NCI-H2196 (cell line): ENCODE measurements at regions not wholly inside any gene's neighbourhood (a gene's known extent, or its start where the extent isn't known, plus 50 kb on each side); places are given as distances from the start of the nearest gene placed in this dataset.

Experiments
- DNase-seq: peaks from one replicate; lab custom pipeline; 2025; ENCODE audit not compliant: unreplicated experiment; lab: John Stamatoyannopoulos, UW

DNA sequence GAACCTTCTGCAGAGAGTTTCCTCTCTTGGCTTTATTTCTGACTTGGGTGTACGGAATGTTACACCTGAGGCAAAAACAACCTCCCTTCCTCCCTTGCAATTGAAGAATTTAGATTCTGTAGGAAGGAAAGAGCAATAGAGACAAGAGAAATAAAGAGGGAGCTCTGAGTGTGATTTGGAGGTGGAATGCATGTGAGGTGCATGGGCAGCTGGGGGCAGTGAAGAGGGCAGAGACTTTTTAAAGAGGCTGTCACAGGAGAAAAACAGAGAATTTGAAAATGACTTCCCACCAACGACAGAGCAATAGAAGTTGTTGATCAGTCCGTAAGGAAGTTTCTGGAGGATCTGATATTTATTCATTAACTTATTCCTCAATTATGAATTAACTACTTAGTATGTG is 172.0 kb upstream of the B3GALT2 start:
- no peak for DNase-seq

GRCh38 chr1:193356249-193356648 is 169.8 kb upstream of the B3GALT2 start:
- no peak for DNase-seq

GRCh38 chr1:193355626-193356025 is 169.2 kb upstream of the B3GALT2 start:
- DNase-seq, result no peak

GRCh38 chr1:193355178-193355577 is 168.8 kb upstream of the B3GALT2 start:
- no peak for DNase-seq

- DNase-seq, result no peak
These were observed 162.5 kb upstream of the B3GALT2 start for GRCh38 chr1:193348769-193349535.

- no peak for DNase-seq
These were observed 161.8 kb upstream of the B3GALT2 start for GRCh38 chr1:193348091-193348768.

GRCh38 chr1:193346085-193346484 is 159.7 kb upstream of the B3GALT2 start:
- DNase-seq, result no peak

DNA sequence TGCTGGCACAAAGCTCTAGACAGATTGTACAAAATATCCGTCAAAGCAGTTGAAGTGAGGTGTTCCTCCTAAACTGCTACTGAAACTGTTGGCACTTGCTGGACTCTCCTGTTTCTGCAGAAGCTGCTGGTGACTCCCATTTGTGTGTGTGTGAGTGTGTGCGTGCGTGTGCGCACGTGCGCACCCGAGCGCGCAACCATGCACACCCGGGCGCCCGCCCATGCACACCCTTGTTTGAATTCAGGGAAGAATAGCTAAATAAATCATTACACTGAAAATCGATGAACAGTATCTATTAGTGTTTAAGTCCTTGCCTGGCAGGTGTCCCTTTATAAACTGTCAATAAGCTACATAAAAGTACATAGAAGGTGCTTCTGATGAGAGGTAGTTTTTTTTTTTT is 156.4 kb upstream of the B3GALT2 start:
- no peak for DNase-seq

DNA sequence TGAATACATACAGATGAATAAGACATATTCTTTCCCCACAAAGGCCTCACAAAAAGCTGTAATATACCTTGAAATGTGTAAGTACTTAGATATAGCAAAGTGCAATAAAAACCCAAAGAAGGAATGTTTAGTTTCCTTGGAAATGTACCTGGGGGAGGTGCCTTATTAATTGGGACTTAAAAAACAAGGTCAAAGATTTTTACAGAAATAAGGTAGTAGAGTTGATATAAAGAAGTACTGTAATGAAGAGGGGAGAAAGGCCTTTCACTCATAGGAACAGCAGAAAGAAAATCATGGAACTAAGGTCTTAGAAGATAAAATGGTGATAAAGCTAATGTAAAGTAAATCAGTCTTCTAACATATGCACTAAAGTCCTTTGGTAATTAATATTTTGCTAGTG is 153.9 kb upstream of the B3GALT2 start:
- DNase-seq, result no peak

DNA sequence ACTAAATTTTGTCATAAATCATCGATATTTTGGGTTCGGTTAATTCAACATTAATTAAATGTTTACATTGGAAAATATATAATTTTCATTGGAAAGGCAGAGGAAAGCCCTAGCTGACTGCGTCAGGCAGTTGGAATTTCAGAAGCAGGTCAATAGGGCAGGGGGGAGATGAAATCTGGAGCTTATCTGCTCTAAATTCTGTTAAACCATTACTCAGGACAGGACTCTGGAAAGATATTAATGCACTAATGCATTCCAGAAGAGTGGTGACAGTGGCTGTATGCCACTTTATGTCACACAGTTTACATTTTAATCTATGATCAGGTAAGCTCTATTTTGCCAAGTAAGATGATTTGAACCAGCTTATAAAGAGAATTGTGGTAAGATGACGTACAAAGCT is 153.0 kb upstream of the B3GALT2 start:
- DNase-seq, result no peak

GRCh38 chr1:193338194-193338593 is 151.8 kb upstream of the B3GALT2 start:
- no peak for DNase-seq

GRCh38 chr1:193335806-193336428 is 149.5 kb upstream of the B3GALT2 start:
- no peak for DNase-seq

GRCh38 chr1:193333166-193333565 is 146.8 kb upstream of the B3GALT2 start:
- no peak for DNase-seq

DNA sequence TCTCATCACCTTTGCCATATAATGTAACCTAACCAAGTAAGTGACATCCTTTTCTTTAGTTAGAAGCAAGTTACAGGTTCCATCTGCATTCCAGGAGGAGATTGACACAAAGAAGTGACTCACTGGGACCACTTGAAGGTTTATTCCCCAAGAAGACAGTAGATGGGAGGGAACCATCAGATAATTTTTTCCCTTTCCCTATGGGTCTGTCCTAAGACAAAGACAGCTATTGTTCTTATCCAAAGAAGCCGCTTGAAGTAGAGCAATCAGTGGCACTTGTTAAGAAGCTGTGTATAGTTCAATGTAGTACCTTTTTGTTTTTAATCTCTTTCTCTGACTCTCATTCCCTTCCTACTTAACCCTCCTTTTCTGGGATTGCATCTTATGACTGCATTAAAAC is 139.9 kb upstream of the B3GALT2 start:
- DNase-seq, result no peak

DNA sequence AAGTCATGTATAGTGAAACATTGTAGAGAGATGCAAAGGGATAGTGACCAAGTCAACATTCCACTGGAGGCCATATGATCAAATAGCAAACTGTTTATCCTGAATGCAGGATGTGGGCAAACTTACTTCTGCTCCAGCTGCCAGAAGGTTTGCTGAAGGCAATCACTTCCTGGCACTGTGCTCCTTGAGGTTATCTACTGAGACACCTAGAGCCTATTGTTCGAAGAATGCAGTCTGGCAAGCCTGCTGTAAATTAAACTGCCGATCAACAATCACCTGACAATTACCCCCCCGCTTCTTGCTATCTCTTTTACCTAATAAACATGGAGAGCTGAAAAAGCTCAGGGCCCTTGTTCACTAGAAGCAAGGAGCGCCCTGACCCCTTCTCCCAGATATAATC is 139.4 kb upstream of the B3GALT2 start:
- no peak for DNase-seq

DNA sequence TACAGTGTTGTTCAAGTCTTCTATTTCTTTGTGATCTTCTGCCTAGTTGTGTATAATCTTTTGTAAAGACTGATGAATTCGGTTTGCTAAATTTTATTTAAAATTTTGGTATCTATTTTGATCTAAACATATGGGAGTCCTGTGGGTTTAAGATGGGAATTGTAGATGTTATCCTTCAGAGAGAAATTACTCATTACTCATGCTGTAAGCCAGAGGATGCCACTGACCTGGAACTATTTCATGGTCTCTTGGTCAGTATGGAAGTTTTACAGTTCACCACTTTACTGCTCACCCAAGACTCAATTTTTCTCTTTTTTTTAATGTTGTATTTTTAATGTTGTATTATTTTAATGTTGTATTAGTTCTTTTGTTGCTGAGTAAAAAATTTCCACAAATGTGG is 138.6 kb upstream of the B3GALT2 start:
- no peak for DNase-seq

- no peak for DNase-seq
These were observed 135.8 kb upstream of the B3GALT2 start for GRCh38 chr1:193322211-193322610.

DNA sequence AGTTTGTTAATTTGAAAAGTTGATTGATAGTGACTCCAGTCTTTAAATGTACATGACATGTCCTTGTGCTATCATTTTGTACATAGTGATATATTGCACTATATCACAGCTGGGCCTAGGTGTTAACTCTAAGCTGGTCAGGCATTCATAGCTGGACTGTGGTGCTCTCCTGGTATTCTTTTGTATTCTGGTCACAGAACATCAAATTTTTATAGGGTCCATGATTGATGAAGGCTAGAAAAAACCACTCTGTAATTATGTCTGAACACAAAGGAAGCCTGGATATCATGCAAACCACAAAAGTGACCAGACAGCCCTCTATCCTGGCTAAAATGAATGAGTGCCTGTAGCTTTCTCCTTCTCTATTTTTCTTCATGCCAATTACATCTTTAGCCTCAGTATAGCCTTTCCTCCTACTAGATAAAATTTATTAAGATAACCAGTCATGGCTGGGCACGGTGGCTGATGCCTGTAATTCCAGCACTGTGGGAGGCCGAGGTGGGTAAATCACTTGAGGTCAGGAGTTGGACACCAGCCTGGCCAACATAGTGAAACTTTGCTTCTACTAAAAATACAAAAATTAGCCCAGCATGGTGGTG is 134.9 kb upstream of the B3GALT2 start:
- no peak for DNase-seq

- no peak for DNase-seq
These were observed 133.9 kb upstream of the B3GALT2 start for GRCh38 chr1:193320270-193320669.

GRCh38 chr1:193318347-193318746 is 131.9 kb upstream of the B3GALT2 start:
- no peak for DNase-seq

- no peak for DNase-seq
These were observed 127.1 kb upstream of the B3GALT2 start for GRCh38 chr1:193313354-193314140.
